ENCODE measurements at regions not wholly inside any gene's neighbourhood (a gene's known extent, or its start where the extent isn't known, plus 50 kb on each side); places are given as distances from the start of the nearest gene placed in this dataset.

GRCh38 chr1:81044708-81045107, 756.0 kb upstream of the ADGRL2 start:
- Histone ChIP-seq H2BK5ac (ENCODE audit: low read depth, low read length) (no peak overlapping the region), H3K9ac (replicated peaks in 1 of 4; ENCODE audit: extremely low read depth in 1 of 4, low read depth in 3 of 4, low read length in 3 of 4) (no peak overlapping the region), H3K56ac (replicated peaks; ENCODE audit: insufficient read length, low read depth, low read length) (no peak overlapping the region), H3K4me3 (ENCODE audit: extremely low read depth in 1 of 4, insufficient read depth in 2 of 4, low read depth in 3 of 4, low read length in 4 of 4) (no peak overlapping the region), H3K4me1 (replicated peaks in 1 of 4; ENCODE audit: control insufficient read depth in 3 of 4, insufficient read depth in 4 of 4, low read length in 3 of 4) (peaks cover 2 to 7% (median 5%) of the 10 kb centered on the region in 4 experiments; a peak in 4 of 7 replicates), H3K23ac (ENCODE audit: insufficient read length) (no peak overlapping the region), H2AFZ (ENCODE audit: low read length) (peak overlapping the region; percentile 67; the same call in 1 of the 2 replicates), H3K14ac (ENCODE audit: insufficient read length) (no peak overlapping the region), H4K8ac (ENCODE audit: extremely low read depth, insufficient read depth, low read length) (no peak overlapping the region), H4K20me1 (replicated peaks in 1 of 2; ENCODE audit: control insufficient read depth in 1 of 2, insufficient read depth in 2 of 2, low read length in 2 of 2) (no peaks in the 10 kb centered on the region), H2AK5ac (ENCODE audit: low read depth, low read length) (no peak overlapping the region), H3K23me2 (ENCODE audit: low read depth, low read length) (no peaks in the 10 kb centered on the region), H3K4me2 (ENCODE audit: insufficient read depth in 1 of 2, low read depth in 2 of 2, low read length in 2 of 2) (no peak overlapping the region; a peak in 1 of 4 replicates), H2BK12ac (ENCODE audit: low read depth, low read length) (no peak overlapping the region), H3K4ac (replicated peaks; ENCODE audit: insufficient read length, low read depth, low read length) (no peak overlapping the region), H3K9me3 (ENCODE audit: insufficient read depth in 2 of 2, low read depth in 1 of 2, low read length in 1 of 2) (no peaks in the 10 kb centered on the region), H2BK120ac (replicated peaks; ENCODE audit: low read depth, low read length) (no peak overlapping the region), H4K5ac (ENCODE audit: insufficient read length, low read depth, low read length) (no peak overlapping the region), H4K91ac (replicated peaks; ENCODE audit: insufficient read length, low read length) (no peak overlapping the region), H2BK20ac (ENCODE audit: low read length) (no peak overlapping the region), H3K36me3 (ENCODE audit: control insufficient read depth in 2 of 4, insufficient read depth in 4 of 4, low read length in 3 of 4) (no peaks in the 10 kb centered on the region), H3K27me3 (replicated peaks in 1 of 4; ENCODE audit: control insufficient read depth in 3 of 4, extremely low read depth in 1 of 4, insufficient read depth in 3 of 4, low read length in 3 of 4) (no peaks in the 10 kb centered on the region), H2BK15ac (ENCODE audit: low read length) (no peak overlapping the region), H3K18ac (ENCODE audit: extremely low read depth, low read length) (no peak overlapping the region), H3K79me2 (ENCODE audit: control insufficient read depth in 1 of 2, insufficient read depth in 2 of 2, low read length in 2 of 2) (no peaks in the 10 kb centered on the region), H3K27ac (ENCODE audit: low read depth, low read length) (no peak overlapping the region), H3K79me1 (ENCODE audit: low read depth, low read length) (no peaks in the 10 kb centered on the region)
- CTCF ChIA-PET (ENCODE audit: partially characterized antibody), result interaction anchor here (2.0 kb wide), 1 partner anchor 209 kb away, joined by 5 read pairs; no protein-coding TSS in a partner anchor
- FAIRE-seq, result peak; percentile 72
- no peak for DNase-seq (ENCODE audit: low read depth in 1 of 2, low spot score in 2 of 2)
- WGBS, 2 experiments (ENCODE audit: extremely low coverage in 1 of 2, insufficient coverage in 1 of 2, insufficient read length in 1 of 2, insufficient replicate concordance in 2 of 2, low coverage in 1 of 2, low lambda C conversion rate in 2 of 2, missing lambda C conversion rate in 1 of 2), result 92% methylated on average over 2 of the region's 2 CpGs; no CpG with 5 or more reads in 1 of the 2 experiments
- POLR2A ChIA-PET (ENCODE audit: partially characterized antibody), result no interaction called here
- TF ChIP-seq CTBP2 (IDR thresholded peaks at IDR 0.05; ENCODE audit: borderline replicate concordance, insufficient read depth, insufficient read length, low read length) (no peak), KDM4A (IDR thresholded peaks at IDR 0.05; ENCODE audit: low read depth, low read length, severe bottlenecking) (no peak), SRF (IDR thresholded peaks at IDR 0.05; ENCODE audit: low read depth, low read length) (no peak), ATF2 (IDR thresholded peaks at IDR 0.05; ENCODE audit: low read length) (no peak), BCL11A (IDR thresholded peaks at IDR 0.05; ENCODE audit: low read depth in 2 of 2, low read length in 2 of 2) (no peak), SP2 (IDR thresholded peaks at IDR 0.05; ENCODE audit: low read length) (no peak), FOSL1 (IDR thresholded peaks at IDR 0.05; ENCODE audit: insufficient read depth, low read depth, low read length) (no peak)

All from H1 (cell line).